ENCODE measurements at regions not wholly inside any gene's neighbourhood (a gene's known extent, or its start where the extent isn't known, plus 50 kb on each side); places are given as distances from the start of the nearest gene placed in this dataset.

GRCh38 chr2:157933160-157933920 lies 57.2 kb upstream of the ACVR1 start:
- no peak for DNase-seq

- no peak for DNase-seq
Observed at GRCh38 chr2:157932480-157933159, 56.5 kb upstream of the ACVR1 start.

DNA sequence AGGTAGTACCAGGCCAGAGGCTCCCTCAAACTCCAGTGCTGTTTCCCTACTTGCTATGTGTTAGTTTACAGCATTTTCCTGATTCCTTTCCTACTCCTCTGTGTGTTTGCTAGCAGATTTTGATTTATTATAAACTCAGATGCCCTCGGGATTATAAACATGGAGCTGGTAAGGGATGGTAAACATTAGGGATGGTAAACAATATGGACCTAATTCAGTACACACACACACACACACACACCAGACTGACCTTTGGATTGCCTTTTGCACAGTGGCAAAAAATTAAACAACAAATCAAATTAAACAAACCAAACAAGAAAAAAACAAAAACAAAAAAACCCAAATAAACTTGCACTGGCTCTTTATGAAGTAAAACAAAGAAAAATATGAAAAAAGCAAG lies 55.4 kb upstream of the ACVR1 start:
- DNase-seq, result no peak

DNA sequence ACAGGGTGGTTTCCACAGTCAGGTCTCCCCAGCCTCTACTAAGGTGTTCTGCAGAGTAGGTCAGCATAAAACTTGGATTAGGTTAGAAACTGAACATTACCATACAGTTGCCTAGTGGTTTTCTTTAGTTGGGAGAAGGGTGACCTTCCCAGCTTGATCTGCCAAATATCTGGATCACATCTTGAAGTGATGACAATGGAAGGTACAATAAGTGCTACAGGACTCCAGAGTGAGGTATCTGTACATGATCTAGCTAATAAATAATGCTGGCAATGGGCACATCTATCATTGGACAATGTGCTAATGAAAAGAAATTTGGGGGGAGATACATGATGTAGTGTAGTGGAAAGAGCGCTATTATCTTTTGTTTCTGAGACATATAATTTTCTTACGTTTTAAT lies 54.6 kb upstream of the ACVR1 start:
- DNase-seq, result no peak

GRCh38 chr2:157929871-157930667 lies 53.9 kb upstream of the ACVR1 start:
- DNase-seq, result no peak

DNA sequence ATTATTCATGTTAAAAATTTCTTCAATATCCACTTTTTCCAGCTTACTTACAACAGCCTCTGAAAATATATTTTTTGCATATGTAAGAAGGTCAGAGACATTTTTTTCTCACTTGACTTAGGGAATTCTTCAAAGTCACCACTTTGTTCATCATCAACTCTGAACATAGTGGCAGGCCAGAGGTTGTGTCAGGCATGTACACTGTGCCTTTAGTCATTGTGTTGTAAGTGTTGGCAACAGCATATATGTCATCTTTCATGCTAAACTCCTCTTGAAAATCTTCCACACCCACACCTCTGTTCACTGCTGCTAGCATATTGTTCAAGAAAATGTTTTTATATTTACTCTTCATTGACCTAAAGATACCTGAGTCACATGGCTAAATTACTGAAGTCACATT lies 52.2 kb upstream of the ACVR1 start:
- no peak for DNase-seq

DNA sequence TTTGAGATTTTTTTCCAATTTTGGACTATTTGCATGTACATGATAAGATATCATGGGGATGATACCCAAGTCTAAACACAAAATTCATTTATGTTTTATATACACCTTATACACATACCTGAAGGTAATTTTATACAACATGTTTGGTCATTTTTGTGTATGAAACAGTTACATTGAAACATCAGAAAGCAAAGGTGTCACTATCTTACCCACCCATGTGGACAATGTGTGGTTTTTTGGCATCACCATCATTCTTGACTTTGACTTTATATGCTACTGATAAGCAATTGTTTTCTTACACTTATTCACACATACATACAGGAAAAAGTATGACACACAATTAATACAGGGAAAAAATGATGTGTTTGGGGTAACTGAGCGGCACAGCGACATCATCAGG lies 51.0 kb upstream of the ACVR1 start:
- no peak for DNase-seq

All from NCI-H524 treated with DMSO at 0.1 percent for 48 hours (cell line).